ENCODE measurements at regions not wholly inside any gene's neighbourhood (a gene's known extent, or its start where the extent isn't known, plus 50 kb on each side); places are given as distances from the start of the nearest gene placed in this dataset.

DNA sequence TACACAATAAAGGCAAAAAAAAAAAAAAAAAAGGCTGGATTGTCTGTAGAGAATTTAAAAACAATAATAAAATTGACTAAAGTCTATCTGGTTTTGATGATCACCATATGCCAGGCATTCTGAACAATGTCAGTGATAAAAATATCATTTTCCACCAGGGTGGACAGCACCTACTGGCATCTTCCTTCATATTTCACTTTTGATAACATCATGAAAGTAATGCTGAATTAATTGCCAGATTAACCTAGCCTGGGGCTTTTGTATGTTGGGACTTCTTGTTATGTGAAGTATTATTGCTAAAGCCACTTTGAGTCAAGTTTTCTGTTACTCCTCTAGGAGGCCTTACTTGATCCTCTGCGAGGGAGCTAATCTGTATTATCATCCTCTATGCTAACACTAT is 73.8 kb upstream of the FAM98A start:
- no peak for TF ChIP-seq SP2 (tag by site-specific recombination; IDR thresholded peaks at IDR 0.05)
- TF ChIP-seq ZNF610 (tag by site-specific recombination; IDR thresholded peaks at IDR 0.05; ENCODE audit: borderline replicate concordance): no peak
- no peak for TF ChIP-seq ZNF391 (tag by site-specific recombination; IDR thresholded peaks at IDR 0.05; ENCODE audit: borderline replicate concordance, low read depth)
- TF ChIP-seq, protein P1, sequence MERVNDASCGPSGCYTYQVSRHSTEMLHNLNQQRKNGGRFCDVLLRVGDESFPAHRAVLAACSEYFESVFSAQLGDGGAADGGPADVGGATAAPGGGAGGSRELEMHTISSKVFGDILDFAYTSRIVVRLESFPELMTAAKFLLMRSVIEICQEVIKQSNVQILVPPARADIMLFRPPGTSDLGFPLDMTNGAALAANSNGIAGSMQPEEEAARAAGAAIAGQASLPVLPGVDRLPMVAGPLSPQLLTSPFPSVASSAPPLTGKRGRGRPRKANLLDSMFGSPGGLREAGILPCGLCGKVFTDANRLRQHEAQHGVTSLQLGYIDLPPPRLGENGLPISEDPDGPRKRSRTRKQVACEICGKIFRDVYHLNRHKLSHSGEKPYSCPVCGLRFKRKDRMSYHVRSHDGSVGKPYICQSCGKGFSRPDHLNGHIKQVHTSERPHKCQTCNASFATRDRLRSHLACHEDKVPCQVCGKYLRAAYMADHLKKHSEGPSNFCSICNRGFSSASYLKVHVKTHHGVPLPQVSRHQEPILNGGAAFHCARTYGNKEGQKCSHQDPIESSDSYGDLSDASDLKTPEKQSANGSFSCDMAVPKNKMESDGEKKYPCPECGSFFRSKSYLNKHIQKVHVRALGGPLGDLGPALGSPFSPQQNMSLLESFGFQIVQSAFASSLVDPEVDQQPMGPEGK (tag by site-specific recombination; IDR thresholded peaks at IDR 0.05): no peak
- TF ChIP-seq GLIS2 (tag by site-specific recombination; IDR thresholded peaks at IDR 0.05): no peak
- TF ChIP-seq ZNF416 (tag by site-specific recombination; IDR thresholded peaks at IDR 0.05): no peak
- H3K4me3 ChIP-seq (ENCODE audit: low read depth, low read length): no peak overlapping the region
- CTCF ChIA-PET: interaction anchor here (0.7 kb wide), 1 partner anchor 30 kb away, joined by 3 read pairs; no protein-coding TSS in a partner anchor

DNA sequence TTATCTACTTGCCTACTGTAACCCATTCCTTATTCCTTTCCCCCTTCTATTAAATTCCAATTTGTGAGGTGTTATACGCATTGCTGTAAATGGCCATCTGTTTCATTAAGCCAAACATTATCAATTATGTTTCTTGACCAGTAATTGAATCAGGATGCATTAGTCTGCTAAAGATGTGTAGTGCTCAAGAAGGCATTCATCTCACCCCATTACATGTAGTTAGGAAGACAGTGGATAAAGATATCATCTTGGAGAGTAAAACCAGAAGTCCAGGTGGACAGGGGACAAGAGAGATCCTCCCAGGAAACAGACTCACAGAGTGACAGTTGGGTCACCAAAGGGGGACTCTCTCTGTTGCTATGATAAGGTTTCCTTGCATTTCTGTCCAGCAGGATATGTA is 73.3 kb upstream of the FAM98A start:
- POLR2A ChIA-PET: no interaction called here
- H3K27ac ChIP-seq (ENCODE audit: extremely low read depth, low read depth, low read length): no peak overlapping the region
- TF ChIP-seq ZIC2 (tag by site-specific recombination; IDR thresholded peaks at IDR 0.05) (no peak), ZNF433 (tag by site-specific recombination; IDR thresholded peaks at IDR 0.05; ENCODE audit: low read depth) (no peak), ZNF621 (tag by site-specific recombination; IDR thresholded peaks at IDR 0.05) (no peak), GLI4 (tag by site-specific recombination; IDR thresholded peaks at IDR 0.05) (no peak), GLI2 (tag by site-specific recombination; IDR thresholded peaks at IDR 0.05; ENCODE audit: borderline replicate concordance, low read depth) (no peak), ZNF416 (tag by site-specific recombination; IDR thresholded peaks at IDR 0.05) (no peak), ZNF610 (tag by site-specific recombination; IDR thresholded peaks at IDR 0.05; ENCODE audit: borderline replicate concordance) (no peak), ZNF248 (tag by site-specific recombination; IDR thresholded peaks at IDR 0.05) (no peak), SALL2 (tag by site-specific recombination; IDR thresholded peaks at IDR 0.05; ENCODE audit: borderline replicate concordance) (no peak)
- TF ChIP-seq, protein P2, sequence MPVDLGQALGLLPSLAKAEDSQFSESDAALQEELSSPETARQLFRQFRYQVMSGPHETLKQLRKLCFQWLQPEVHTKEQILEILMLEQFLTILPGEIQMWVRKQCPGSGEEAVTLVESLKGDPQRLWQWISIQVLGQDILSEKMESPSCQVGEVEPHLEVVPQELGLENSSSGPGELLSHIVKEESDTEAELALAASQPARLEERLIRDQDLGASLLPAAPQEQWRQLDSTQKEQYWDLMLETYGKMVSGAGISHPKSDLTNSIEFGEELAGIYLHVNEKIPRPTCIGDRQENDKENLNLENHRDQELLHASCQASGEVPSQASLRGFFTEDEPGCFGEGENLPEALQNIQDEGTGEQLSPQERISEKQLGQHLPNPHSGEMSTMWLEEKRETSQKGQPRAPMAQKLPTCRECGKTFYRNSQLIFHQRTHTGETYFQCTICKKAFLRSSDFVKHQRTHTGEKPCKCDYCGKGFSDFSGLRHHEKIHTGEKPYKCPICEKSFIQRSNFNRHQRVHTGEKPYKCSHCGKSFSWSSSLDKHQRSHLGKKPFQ (tag by site-specific recombination; IDR thresholded peaks at IDR 0.05): no peak
- TF ChIP-seq, protein P3, sequence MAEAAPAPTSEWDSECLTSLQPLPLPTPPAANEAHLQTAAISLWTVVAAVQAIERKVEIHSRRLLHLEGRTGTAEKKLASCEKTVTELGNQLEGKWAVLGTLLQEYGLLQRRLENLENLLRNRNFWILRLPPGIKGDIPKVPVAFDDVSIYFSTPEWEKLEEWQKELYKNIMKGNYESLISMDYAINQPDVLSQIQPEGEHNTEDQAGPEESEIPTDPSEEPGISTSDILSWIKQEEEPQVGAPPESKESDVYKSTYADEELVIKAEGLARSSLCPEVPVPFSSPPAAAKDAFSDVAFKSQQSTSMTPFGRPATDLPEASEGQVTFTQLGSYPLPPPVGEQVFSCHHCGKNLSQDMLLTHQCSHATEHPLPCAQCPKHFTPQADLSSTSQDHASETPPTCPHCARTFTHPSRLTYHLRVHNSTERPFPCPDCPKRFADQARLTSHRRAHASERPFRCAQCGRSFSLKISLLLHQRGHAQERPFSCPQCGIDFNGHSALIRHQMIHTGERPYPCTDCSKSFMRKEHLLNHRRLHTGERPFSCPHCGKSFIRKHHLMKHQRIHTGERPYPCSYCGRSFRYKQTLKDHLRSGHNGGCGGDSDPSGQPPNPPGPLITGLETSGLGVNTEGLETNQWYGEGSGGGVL (tag by site-specific recombination; IDR thresholded peaks at IDR 0.05): no peak
- TF ChIP-seq, protein P4, sequence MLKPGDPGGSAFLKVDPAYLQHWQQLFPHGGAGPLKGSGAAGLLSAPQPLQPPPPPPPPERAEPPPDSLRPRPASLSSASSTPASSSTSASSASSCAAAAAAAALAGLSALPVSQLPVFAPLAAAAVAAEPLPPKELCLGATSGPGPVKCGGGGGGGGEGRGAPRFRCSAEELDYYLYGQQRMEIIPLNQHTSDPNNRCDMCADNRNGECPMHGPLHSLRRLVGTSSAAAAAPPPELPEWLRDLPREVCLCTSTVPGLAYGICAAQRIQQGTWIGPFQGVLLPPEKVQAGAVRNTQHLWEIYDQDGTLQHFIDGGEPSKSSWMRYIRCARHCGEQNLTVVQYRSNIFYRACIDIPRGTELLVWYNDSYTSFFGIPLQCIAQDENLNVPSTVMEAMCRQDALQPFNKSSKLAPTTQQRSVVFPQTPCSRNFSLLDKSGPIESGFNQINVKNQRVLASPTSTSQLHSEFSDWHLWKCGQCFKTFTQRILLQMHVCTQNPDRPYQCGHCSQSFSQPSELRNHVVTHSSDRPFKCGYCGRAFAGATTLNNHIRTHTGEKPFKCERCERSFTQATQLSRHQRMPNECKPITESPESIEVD (tag by site-specific recombination; IDR thresholded peaks at IDR 0.05): no peak
- TF ChIP-seq, protein P5, sequence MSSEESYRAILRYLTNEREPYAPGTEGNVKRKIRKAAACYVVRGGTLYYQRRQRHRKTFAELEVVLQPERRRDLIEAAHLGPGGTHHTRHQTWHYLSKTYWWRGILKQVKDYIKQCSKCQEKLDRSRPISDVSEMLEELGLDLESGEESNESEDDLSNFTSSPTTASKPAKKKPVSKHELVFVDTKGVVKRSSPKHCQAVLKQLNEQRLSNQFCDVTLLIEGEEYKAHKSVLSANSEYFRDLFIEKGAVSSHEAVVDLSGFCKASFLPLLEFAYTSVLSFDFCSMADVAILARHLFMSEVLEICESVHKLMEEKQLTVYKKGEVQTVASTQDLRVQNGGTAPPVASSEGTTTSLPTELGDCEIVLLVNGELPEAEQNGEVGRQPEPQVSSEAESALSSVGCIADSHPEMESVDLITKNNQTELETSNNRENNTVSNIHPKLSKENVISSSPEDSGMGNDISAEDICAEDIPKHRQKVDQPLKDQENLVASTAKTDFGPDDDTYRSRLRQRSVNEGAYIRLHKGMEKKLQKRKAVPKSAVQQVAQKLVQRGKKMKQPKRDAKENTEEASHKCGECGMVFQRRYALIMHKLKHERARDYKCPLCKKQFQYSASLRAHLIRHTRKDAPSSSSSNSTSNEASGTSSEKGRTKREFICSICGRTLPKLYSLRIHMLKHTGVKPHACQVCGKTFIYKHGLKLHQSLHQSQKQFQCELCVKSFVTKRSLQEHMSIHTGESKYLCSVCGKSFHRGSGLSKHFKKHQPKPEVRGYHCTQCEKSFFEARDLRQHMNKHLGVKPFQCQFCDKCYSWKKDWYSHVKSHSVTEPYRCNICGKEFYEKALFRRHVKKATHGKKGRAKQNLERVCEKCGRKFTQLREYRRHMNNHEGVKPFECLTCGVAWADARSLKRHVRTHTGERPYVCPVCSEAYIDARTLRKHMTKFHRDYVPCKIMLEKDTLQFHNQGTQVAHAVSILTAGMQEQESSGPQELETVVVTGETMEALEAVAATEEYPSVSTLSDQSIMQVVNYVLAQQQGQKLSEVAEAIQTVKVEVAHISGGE (tag by site-specific recombination; conservative IDR thresholded peaks at IDR 0.05; ENCODE audit: low read depth): no peak
- TF ChIP-seq, protein P6, sequence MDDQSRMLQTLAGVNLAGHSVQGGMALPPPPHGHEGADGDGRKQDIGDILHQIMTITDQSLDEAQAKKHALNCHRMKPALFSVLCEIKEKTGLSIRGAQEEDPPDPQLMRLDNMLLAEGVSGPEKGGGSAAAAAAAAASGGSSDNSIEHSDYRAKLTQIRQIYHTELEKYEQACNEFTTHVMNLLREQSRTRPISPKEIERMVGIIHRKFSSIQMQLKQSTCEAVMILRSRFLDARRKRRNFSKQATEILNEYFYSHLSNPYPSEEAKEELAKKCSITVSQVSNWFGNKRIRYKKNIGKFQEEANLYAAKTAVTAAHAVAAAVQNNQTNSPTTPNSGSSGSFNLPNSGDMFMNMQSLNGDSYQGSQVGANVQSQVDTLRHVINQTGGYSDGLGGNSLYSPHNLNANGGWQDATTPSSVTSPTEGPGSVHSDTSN (CRISPR knock-in tag; IDR thresholded peaks at IDR 0.05): no peak
- H3K36me3 ChIP-seq (ENCODE audit: control insufficient read depth in 2 of 2, insufficient read depth in 1 of 2, low read length in 2 of 2): no peaks in the 10 kb centered on the region
- no peaks in the 10 kb centered on the region for H3K4me1 ChIP-seq (ENCODE audit: control insufficient read depth, insufficient read depth, low read length)
- H3K4me3 ChIP-seq (ENCODE audit: low read depth, low read length): no peak overlapping the region
- CTCF ChIA-PET: no interaction called here
- no peaks in the 10 kb centered on the region for H3K9me3 ChIP-seq (ENCODE audit: control insufficient read depth, insufficient read depth, low read depth, low read length)

More for the DNA sequence above, 73.8 kb upstream of the FAM98A start:
- Histone ChIP-seq H3K36me3 (ENCODE audit: control insufficient read depth in 2 of 2, insufficient read depth in 1 of 2, low read length in 2 of 2) (no peaks in the 10 kb centered on the region), H3K4me1 (ENCODE audit: control insufficient read depth, insufficient read depth, low read length) (no peaks in the 10 kb centered on the region), H3K27ac (ENCODE audit: extremely low read depth, low read depth, low read length) (no peak overlapping the region), H3K9me3 (ENCODE audit: control insufficient read depth, insufficient read depth, low read depth, low read length) (no peaks in the 10 kb centered on the region)
- POLR2A ChIA-PET: no interaction called here

All from HEK293 (cell line).